ENCODE measurements at regions not wholly inside any gene's neighbourhood (a gene's known extent, or its start where the extent isn't known, plus 50 kb on each side); places are given as distances from the start of the nearest gene placed in this dataset.
A peak's percentile ranks its signal among the peaks of the same experiment; 100 is the strongest.

- no peak overlapping the region for H3K27ac ChIP-seq (ENCODE audit: low read depth in 1 of 2, low read length in 2 of 2)
- Mint-ChIP-seq H3K27me3 (peaks cover 12% of the 10 kb centered on the region), H3K27ac (no peak overlapping the region), H3K9me3 (no peaks in the 10 kb centered on the region), H3K36me3 (ENCODE audit: low read depth) (no peaks in the 10 kb centered on the region), H3K4me1 (ENCODE audit: low read depth) (peaks cover 9% of the 10 kb centered on the region), H3K4me3 (no peak overlapping the region)
- no peak for ATAC-seq (ENCODE audit: poor library complexity)
- ChIA-PET CTCF (no interaction called here), POLR2A (no interaction called here)
- no peaks in the 10 kb centered on the region for H3K36me3 ChIP-seq (ENCODE audit: insufficient read depth, low read length)
- TF ChIP-seq CTCF (IDR thresholded peaks at IDR 0.05), result no peak
- peak in 3 of 14 experiments; percentile 23 to 66 (median 54) for DNase-seq
- H3K9me3 ChIP-seq (ENCODE audit: control insufficient read depth in 1 of 2, insufficient read depth in 1 of 2, low read length in 2 of 2), result peaks cover 0 to 7% of the 10 kb centered on the region in 2 experiments
- no peaks in the 10 kb centered on the region for H3K27me3 ChIP-seq (ENCODE audit: control insufficient read depth in 1 of 2, insufficient read depth in 2 of 2, low read length in 2 of 2)
- intact Hi-C loops (cut with DNase I, micrococcal nuclease), result loop anchor here in 1 of 2 experiments (10.0 kb wide), 1 partner anchor 324 kb away; no protein-coding TSS in a partner anchor
- peaks cover 10% of the 10 kb centered on the region for H3K4me1 ChIP-seq (ENCODE audit: insufficient read depth, low read length)
- H3K4me3 ChIP-seq (ENCODE audit: low read length), result no peak overlapping the region
Measured at GRCh38 chr17:37848690-37849616, 75.3 kb upstream of the TBC1D3K start.

- ATAC-seq (ENCODE audit: poor library complexity), result no peak
- Histone ChIP-seq H3K4me1 (ENCODE audit: insufficient read depth, low read length) (peaks cover 12% of the 10 kb centered on the region), H3K27ac (ENCODE audit: low read depth in 1 of 2, low read length in 2 of 2) (no peak overlapping the region), H3K27me3 (ENCODE audit: control insufficient read depth in 1 of 2, insufficient read depth in 2 of 2, low read length in 2 of 2) (peaks cover 0 to 7% of the 10 kb centered on the region in 2 experiments), H3K9me3 (ENCODE audit: control insufficient read depth in 1 of 2, insufficient read depth in 1 of 2, low read length in 2 of 2) (peaks cover 0 to 7% of the 10 kb centered on the region in 2 experiments), H3K4me3 (ENCODE audit: low read length) (no peak overlapping the region), H3K36me3 (ENCODE audit: insufficient read depth, low read length) (no peaks in the 10 kb centered on the region)
- ChIA-PET CTCF (no interaction called here), POLR2A (no interaction called here)
- peak in 2 of 14 experiments; percentile 29 to 38 for DNase-seq
- TF ChIP-seq CTCF (IDR thresholded peaks at IDR 0.05), result no peak
- intact Hi-C loops (cut with DNase I, micrococcal nuclease), result loop anchor here in 1 of 2 experiments (10.0 kb wide), 1 partner anchor 323 kb away; no protein-coding TSS in a partner anchor
- Mint-ChIP-seq H3K36me3 (ENCODE audit: low read depth) (no peaks in the 10 kb centered on the region), H3K4me1 (ENCODE audit: low read depth) (peaks cover 9% of the 10 kb centered on the region), H3K4me3 (no peak overlapping the region), H3K9me3 (no peaks in the 10 kb centered on the region), H3K27me3 (peaks cover 17% of the 10 kb centered on the region), H3K27ac (no peak overlapping the region)
Measured at GRCh38 chr17:37847811-37848331, 76.3 kb upstream of the TBC1D3K start.

GRCh38 chr17:37847102-37847501 is 77.1 kb upstream of the TBC1D3K start:
- H3K27me3 Mint-ChIP-seq, result peaks cover 24% of the 10 kb centered on the region
- Histone ChIP-seq H3K9me3 (ENCODE audit: control insufficient read depth in 1 of 2, insufficient read depth in 1 of 2, low read length in 2 of 2) (peaks cover 0 to 7% of the 10 kb centered on the region in 2 experiments), H3K27me3 (ENCODE audit: control insufficient read depth in 1 of 2, insufficient read depth in 2 of 2, low read length in 2 of 2) (peaks cover 0 to 7% of the 10 kb centered on the region in 2 experiments), H3K4me1 (ENCODE audit: insufficient read depth, low read length) (peaks cover 12% of the 10 kb centered on the region), H3K4me3 (ENCODE audit: low read length) (no peak overlapping the region), H3K36me3 (ENCODE audit: insufficient read depth, low read length) (no peaks in the 10 kb centered on the region), H3K27ac (ENCODE audit: low read depth in 1 of 2, low read length in 2 of 2) (no peak overlapping the region)
- no peaks in the 10 kb centered on the region for H3K36me3 Mint-ChIP-seq (ENCODE audit: low read depth)
- H3K9me3 Mint-ChIP-seq, result no peaks in the 10 kb centered on the region
- no peak overlapping the region for H3K27ac Mint-ChIP-seq
- no peak for TF ChIP-seq CTCF (IDR thresholded peaks at IDR 0.05)
- H3K4me3 Mint-ChIP-seq, result no peak overlapping the region
- DNase-seq, result no peak
- ChIA-PET CTCF (no interaction called here), POLR2A (no interaction called here)
- intact Hi-C loops (cut with DNase I, micrococcal nuclease), result loop anchor here in 1 of 2 experiments (10.0 kb wide), 1 partner anchor 322 kb away; no protein-coding TSS in a partner anchor
- H3K4me1 Mint-ChIP-seq (ENCODE audit: low read depth), result peaks cover 9% of the 10 kb centered on the region
- no peak for ATAC-seq (ENCODE audit: poor library complexity)
